AG04450 (cell line): ENCODE measurements at regions not wholly inside any gene's neighbourhood (a gene's known extent, or its start where the extent isn't known, plus 50 kb on each side); places are given as distances from the start of the nearest gene placed in this dataset.

Experiments
- CTCF ChIA-PET: fragments of 300-600, 350-600 bp; formaldehyde crosslinking; extraction: SDS; loops from one replicate; lab custom pipeline; 2022; ENCODE audit warnings: antibody characterized with exemption, inconsistent platforms; lab: Charles Lee
- POLR2A ChIA-PET: fragments of 350-600 bp; formaldehyde crosslinking; extraction: SDS; loops from one replicate; lab custom pipeline; 2021; ENCODE audit warnings: antibody characterized with exemption, inconsistent platforms; lab: Yijun Ruan, JAX
- DNase-seq: peaks from one replicate; pipeline ENCODE4 v3.0.0-alpha.2; 2011; ENCODE audit warnings: low read depth, low spot score
- H3K27ac ChIP-seq: one replicate; pipeline ENCODE4 v1.5.1; 2012; ENCODE audit warnings: low read depth, low read length, control low read depth
- H3K27me3 ChIP-seq: one replicate; pipeline ENCODE4 v1.6.0; 2012; ENCODE audit warnings: low read length; ENCODE audit not compliant: control insufficient read depth, insufficient read depth
- H3K4me3 ChIP-seq: 2 replicates; pipeline ENCODE4 v1.5.1; 2011; ENCODE audit warnings: mild to moderate bottlenecking, low read depth, low read length, control low read depth
- H3K9me3 ChIP-seq: 2 replicates; pipeline ENCODE4 v1.5.1; 2012; ENCODE audit warnings: low read length; ENCODE audit not compliant: control insufficient read depth, insufficient read depth
- CTCF ChIP-seq: IDR thresholded peaks from 2 replicates; pipeline ENCODE4 v1.5.1; 2011; ENCODE audit warnings: low read depth, low read length, control low read depth, inconsistent platforms

- ChIA-PET CTCF (no interaction called here), POLR2A (no interaction called here)
- Histone ChIP-seq H3K27ac (no peak overlapping the region), H3K27me3 (no peaks in the 10 kb centered on the region), H3K9me3 (peaks cover 4% of the 10 kb centered on the region), H3K4me3 (no peak overlapping the region)
- no peak for DNase-seq
- no peak for TF ChIP-seq CTCF
These were observed 1046.7 kb downstream of the CDH9 start for GRCh38 chr5:25991639-25992038.

GRCh38 chr5:25990771-25991170 is 1047.6 kb downstream of the CDH9 start:
- no peak for TF ChIP-seq CTCF
- DNase-seq = no peak
- Histone ChIP-seq H3K9me3 (peaks cover 4% of the 10 kb centered on the region), H3K4me3 (no peak overlapping the region), H3K27me3 (no peaks in the 10 kb centered on the region), H3K27ac (no peak overlapping the region)
- POLR2A ChIA-PET = no interaction called here
- CTCF ChIA-PET = no interaction called here

- POLR2A ChIA-PET = no interaction called here
- DNase-seq = no peak
- Histone ChIP-seq H3K9me3 (no peaks in the 10 kb centered on the region; the same call in 1 of the 2 replicates), H3K27ac (no peak overlapping the region), H3K4me3 (no peak overlapping the region), H3K27me3 (no peaks in the 10 kb centered on the region)
- CTCF ChIA-PET = no interaction called here
- TF ChIP-seq CTCF = no peak
These were observed 1059.3 kb downstream of the CDH9 start for GRCh38 chr5:25979086-25979485.

- Histone ChIP-seq H3K27ac (no peak overlapping the region), H3K4me3 (no peak overlapping the region), H3K27me3 (no peaks in the 10 kb centered on the region), H3K9me3 (peaks cover 4% of the 10 kb centered on the region; the same call in 1 of the 2 replicates)
- DNase-seq = no peak
- no peak for TF ChIP-seq CTCF
- POLR2A ChIA-PET = no interaction called here
- CTCF ChIA-PET = no interaction called here
These were observed 1062.5 kb downstream of the CDH9 start for GRCh38 chr5:25975885-25976284.

- POLR2A ChIA-PET = no interaction called here
- H3K27me3 ChIP-seq = no peaks in the 10 kb centered on the region
- CTCF ChIA-PET = no interaction called here
These were observed 1063.9 kb downstream of the CDH9 start for GRCh38 chr5:25974451-25974850.

More at GRCh38 chr5:25974451-25974850, 1063.9 kb downstream of the CDH9 start:
- H3K9me3 ChIP-seq = peaks cover 4% of the 10 kb centered on the region; the same call in 1 of the 2 replicates
- H3K27ac ChIP-seq = no peak overlapping the region
- no peak overlapping the region for H3K4me3 ChIP-seq
- no peak for TF ChIP-seq CTCF
- no peak for DNase-seq
